Omental fat pad (tissue), 3 donors: ENCODE measurements at regions not wholly inside any gene's neighbourhood (a gene's known extent, or its start where the extent isn't known, plus 50 kb on each side); places are given as distances from the start of the nearest gene placed in this dataset.

Source experiments
- ATAC-seq: fragments of 150-250 bp; one replicate; pipeline ENCODE4 v1.9.1; 2016; ENCODE audit warnings: mild to moderate bottlenecking, moderate library complexity; ENCODE audit not compliant: low FRiP score
- DNase-seq: peaks from one replicate; pipeline ENCODE4 v3.0.0-alpha.2; 2019; ENCODE audit warnings: low spot score
- CTCF ChIP-seq, 3 donors: fragments of 450-650 bp; IDR thresholded peaks; one replicate each; pipeline ENCODE4 v1.5.1; 2016 to 2017; ENCODE audit warnings: antibody characterized with exemption in 3 of 3, mild to moderate bottlenecking in 3 of 3, moderate library complexity in 2 of 3

GRCh38 chr1:22273686-22274681 lies 131.1 kb upstream of the WNT4 start:
- no peak for TF ChIP-seq CTCF (IDR thresholded peaks at IDR 0.05)
- ATAC-seq: no peak
- DNase-seq: no peak

GRCh38 chr1:22275167-22275566 lies 132.3 kb upstream of the WNT4 start:
- no peak for TF ChIP-seq CTCF (IDR thresholded peaks at IDR 0.05)
- DNase-seq (no peak), ATAC-seq (no peak)

GRCh38 chr1:22275626-22276395 lies 132.9 kb upstream of the WNT4 start:
- ATAC-seq (peak; percentile 58), DNase-seq (peak; percentile 36)
- no peak for TF ChIP-seq CTCF (IDR thresholded peaks at IDR 0.05)

GRCh38 chr1:22276396-22276748 lies 133.5 kb upstream of the WNT4 start:
- no peak for TF ChIP-seq CTCF (IDR thresholded peaks at IDR 0.05)
- no peak for ATAC-seq
- no peak for DNase-seq

- TF ChIP-seq CTCF (IDR thresholded peaks at IDR 0.05): no peak
- DNase-seq: no peak
- no peak for ATAC-seq
These were observed 134.8 kb upstream of the WNT4 start for GRCh38 chr1:22277662-22278061.

- no peak for TF ChIP-seq CTCF (IDR thresholded peaks at IDR 0.05)
- ATAC-seq (no peak), DNase-seq (no peak)
These were observed 136.8 kb upstream of the WNT4 start for GRCh38 chr1:22279735-22280134.
